ENCODE measurements at regions not wholly inside any gene's neighbourhood (a gene's known extent, or its start where the extent isn't known, plus 50 kb on each side); places are given as distances from the start of the nearest gene placed in this dataset.
"Not testable (repeated sequence)": the region's sequence is repeated elsewhere in the genome, so short reads cannot be mapped to it uniquely, and the experiment has no call there.

GRCh38 chr11:15845261-15845660 lies 511.1 kb downstream of the SOX6 start:
- no peak for DNase-seq (ENCODE audit: low read depth)

GRCh38 chr11:15848631-15849168 lies 507.6 kb downstream of the SOX6 start:
- no peak for DNase-seq (ENCODE audit: low read depth)

DNA sequence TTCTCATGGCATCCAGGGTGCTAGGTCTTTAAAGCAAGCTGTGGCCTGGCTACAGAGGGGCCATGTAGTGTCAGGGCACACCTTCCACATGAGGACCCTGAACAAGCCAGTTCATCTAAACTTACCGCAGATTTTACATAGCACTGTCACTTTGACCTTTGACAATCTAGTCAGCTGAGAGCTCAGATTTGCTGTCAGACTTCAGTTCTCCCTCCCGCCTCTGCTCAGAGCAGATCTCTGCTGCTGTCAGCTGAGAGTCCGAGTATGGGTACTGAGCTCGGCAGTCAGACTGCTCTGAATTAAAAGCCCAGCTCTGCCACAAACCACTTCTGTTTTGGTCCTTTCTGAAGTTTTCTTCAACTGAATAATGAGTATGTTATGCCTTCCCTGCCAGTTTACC lies 507.1 kb downstream of the SOX6 start:
- no peak for DNase-seq (ENCODE audit: low read depth)

- DNase-seq (ENCODE audit: low read depth): not testable (repeated sequence)
These were observed 506.0 kb downstream of the SOX6 start for GRCh38 chr11:15850335-15850734.

GRCh38 chr11:15851051-15851498 lies 505.3 kb downstream of the SOX6 start:
- no peak for DNase-seq (ENCODE audit: low read depth)

- no peak for DNase-seq (ENCODE audit: low read depth)
These were observed 504.2 kb downstream of the SOX6 start for GRCh38 chr11:15852179-15852578.

GRCh38 chr11:15854245-15854644 lies 502.1 kb downstream of the SOX6 start:
- no peak for DNase-seq (ENCODE audit: low read depth)

DNA sequence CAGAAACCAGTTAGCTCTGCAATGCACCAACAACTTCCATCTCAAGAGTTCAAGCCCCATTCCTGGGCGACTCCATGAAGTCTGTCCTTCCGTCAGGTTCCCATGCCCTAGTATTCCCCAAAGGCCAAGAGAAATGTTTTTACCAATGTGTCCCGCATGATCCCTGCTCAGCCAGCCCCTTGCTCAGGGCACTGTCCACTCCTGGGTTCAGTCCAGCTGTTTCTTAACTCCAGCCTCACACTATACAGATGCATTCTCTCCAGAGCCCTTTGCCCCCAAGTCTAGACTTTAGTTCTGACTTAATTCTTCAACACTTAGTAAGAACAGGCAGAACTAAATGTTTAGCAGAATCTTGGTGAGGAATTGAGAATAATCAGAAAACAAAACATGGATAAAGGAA lies 497.5 kb downstream of the SOX6 start:
- no peak for DNase-seq (ENCODE audit: low read depth)

GRCh38 chr11:15859411-15859810 lies 496.9 kb downstream of the SOX6 start:
- DNase-seq (ENCODE audit: low read depth): no peak

DNA sequence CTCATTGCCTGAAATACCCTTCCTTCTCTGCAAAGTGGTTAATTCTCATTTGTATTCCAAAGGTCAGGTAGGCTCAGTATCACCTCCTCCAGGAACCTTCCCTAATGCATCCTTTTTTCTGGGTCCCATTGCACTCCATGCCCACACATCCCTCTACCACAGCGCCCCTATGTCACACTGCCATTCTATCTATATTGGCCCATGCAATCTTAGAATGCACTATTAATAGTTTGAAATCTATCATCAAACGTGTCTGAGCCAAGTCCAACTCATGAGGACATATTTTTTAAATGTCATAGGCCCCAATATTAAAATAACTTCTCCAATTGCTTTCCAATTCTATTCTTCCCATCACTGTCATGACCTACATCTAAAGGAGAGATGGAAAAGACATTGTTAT lies 495.1 kb downstream of the SOX6 start:
- no peak for DNase-seq (ENCODE audit: low read depth)

DNA sequence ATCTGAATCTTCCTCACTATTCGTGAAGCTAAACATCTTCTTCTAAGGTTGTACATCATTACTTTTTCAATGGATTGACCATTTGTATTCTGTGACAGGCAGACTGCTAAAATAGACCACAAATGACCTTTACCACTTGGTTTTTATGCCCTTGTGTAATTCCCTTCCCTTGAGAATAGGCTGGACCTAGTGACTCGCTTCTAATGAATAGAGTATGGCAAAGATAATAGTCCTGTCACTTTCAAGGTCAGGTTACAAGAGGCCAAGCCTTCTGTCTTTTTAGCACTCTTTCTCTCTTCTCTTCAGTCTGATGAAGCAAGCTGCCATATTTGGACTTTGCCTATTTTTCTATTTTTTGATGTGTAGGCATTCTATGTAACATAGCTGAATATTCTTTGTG lies 492.9 kb downstream of the SOX6 start:
- DNase-seq (ENCODE audit: low read depth): no peak

DNA sequence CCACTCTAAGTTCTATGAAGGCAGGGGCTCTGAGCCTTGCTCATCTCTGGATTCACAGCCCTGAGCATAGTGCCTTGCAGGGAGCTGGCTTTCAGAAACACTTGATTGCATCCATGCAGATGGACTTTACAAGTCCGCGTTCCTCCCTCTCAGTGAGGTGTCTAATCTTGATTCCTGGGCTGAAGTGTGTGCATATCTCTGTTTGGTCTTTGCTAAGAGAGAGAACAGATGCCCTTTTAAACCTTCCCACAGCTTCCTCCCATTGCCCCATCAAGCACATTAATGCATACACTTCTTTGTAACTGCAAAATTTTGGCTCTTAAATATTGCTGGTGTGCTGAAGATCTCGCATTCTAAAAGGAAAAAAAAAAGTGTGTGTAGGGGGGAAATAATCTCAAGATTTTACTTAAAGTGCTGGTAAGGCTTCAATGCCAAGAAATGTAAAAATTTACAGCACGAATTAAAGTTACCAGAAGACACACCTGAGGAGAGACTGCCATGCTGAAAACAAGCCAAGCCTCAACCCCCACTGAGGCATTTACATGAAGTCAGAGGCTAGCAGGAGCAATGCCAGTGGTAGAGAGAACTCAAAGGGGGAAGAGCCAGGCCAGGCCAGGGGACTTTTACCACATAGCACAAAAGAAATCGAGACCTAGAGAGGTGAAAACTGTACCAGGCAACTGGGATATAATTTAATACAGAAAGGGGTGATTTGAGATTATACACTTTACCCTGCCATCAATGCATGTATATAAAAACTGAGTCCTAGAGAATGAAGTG lies 492.1 kb downstream of the SOX6 start:
- no peak for DNase-seq (ENCODE audit: low read depth)

- DNase-seq (ENCODE audit: low read depth): no peak
These were observed 490.9 kb downstream of the SOX6 start for GRCh38 chr11:15865212-15865987.

- DNase-seq (ENCODE audit: low read depth): no peak
These were observed 488.5 kb downstream of the SOX6 start for GRCh38 chr11:15867871-15868270.

DNA sequence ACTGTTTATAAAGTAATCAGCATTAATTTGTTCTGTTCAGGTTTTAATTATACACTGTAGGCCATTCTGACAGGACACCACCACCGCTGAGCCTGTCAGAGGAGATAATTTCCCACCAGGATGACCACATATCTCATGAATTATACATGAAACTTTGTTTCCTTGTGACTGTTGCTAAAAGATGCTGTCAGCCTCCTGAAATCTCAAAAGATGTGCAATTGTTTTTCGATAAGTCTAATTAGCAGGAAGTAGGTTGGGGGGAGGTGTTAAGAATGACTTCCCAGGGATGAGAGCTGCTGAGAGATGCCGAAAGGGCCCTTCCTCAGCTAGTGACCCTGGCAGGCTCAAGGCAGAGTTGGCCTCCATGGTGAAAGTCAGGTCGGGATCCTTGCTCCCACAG lies 485.4 kb downstream of the SOX6 start:
- DNase-seq (ENCODE audit: low read depth): no peak

DNA sequence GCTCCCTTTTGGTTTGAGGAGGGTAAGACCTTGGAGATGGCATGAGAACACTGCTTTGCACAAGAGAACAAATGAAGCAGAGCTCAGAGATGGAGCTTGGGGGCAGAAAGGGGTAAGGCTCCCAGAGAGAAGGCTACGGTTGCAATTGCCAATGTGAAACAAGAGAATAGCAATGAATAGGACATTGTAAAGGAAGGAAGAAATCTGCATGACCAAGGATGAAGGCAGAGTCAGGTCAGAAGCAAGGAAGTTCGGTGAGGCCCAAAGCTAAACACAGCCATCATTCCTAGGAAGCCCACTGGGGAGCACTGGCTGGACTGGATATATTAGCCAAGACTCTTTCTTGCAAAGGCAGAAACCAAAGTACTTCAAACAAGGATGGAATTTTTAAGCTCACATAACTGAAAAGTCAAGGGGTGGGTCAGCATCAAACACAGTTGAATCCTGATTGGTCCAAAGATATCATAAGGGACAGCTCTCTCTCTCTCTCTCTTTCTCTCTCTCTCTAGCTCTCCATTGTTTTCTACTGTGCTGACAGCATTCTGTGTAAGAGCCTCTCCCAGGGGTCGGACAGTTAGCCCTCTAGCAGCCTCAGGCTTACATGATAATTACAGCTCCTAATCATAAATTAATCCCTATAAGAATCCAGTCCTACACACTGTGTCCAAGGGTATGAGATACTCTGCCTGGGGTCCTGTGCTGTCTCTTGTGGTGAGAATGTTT lies 484.3 kb downstream of the SOX6 start:
- DNase-seq (ENCODE audit: low read depth): no peak

DNA sequence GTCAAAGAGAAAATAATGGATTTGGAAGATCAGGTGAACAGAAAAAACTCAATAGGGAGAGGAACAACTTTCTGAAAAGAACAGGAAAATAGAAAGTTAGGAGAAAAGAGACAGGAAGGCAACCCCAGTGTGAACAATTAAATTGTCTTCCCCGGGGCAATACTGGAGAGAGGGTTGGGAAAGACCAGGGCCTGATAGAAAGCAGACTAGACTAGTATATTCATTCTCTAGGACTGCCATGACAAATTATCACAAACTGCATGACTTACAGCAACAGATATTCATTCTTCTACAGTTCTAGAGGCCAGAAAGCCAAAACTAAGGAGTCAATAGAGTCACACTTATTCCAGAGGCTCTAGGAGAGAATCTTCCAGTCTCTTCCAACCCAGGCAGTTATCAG lies 482.8 kb downstream of the SOX6 start:
- no peak for DNase-seq (ENCODE audit: low read depth)

- no peak for DNase-seq (ENCODE audit: low read depth)
These were observed 481.6 kb downstream of the SOX6 start for GRCh38 chr11:15874704-15875103.

DNA sequence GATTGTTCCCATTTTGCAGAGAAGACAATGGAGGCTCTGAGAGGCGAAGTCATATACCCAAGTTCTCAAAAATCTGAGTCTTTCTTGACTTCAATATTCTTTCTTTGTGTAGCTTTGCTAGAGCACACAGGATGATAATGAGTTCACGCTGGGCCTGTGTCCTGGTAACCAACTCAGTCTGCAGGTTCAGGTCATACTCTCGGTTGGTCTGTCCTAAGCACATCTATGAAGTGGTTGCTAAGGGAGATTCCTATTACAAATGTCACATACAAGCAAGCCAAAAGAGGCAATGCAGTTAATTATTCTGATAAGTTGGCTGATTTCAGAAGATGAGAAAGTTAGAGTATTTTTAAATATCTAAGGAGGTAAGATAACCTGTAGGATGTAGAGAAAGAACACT lies 481.0 kb downstream of the SOX6 start:
- DNase-seq (ENCODE audit: low read depth): no peak

DNA sequence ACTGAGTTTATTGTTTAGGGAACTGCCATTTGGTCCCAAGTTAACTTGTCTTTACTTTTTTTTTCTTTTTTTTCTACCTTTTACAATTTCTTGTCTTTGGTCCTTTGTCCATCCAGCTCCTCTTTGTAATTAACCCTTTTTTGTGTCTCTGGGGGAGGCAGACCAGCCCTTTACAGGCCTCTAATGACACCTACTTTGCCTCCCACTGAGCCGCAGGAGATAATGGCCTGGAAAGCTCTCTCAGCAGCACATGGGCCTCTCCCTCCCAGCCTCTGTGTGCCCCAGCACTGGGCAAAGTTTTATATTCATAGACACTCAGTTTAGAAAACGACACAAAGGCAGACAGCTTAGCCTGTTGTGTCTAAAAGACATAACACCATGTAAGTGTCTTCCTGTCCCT lies 480.4 kb downstream of the SOX6 start:
- no peak for DNase-seq (ENCODE audit: low read depth)

DNA sequence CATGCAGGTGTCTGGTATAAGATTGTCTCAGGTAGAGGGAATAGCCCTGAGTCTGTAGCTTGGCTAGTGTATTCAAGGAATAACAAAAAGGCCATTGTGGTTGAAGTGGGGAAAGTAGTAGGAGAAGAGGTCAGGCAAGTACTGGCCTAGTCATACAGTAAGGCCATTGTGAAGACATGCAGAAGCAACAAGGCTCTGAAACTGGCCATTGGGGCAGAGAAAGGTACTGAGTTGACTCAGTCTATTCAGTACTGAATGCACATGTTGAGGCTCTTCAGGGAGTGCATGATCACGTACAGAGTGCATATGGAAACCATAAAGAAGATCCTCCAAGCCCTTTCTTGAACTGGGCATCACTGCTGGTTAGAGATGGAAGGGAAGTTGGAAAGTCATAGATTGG lies 477.6 kb downstream of the SOX6 start:
- no peak for DNase-seq (ENCODE audit: low read depth)

GRCh38 chr11:15880291-15880690 lies 476.1 kb downstream of the SOX6 start:
- no peak for DNase-seq (ENCODE audit: low read depth)

All from activated T-cell treated with anti-CD3 and anti-CD28 coated beads for 24 hours (primary cell).